Right ventricle myocardium inferior (tissue), 1 donor: ENCODE measurements at regions not wholly inside any gene's neighbourhood (a gene's known extent, or its start where the extent isn't known, plus 50 kb on each side); places are given as distances from the start of the nearest gene placed in this dataset.

Experiments
- ATAC-seq: fragments of 200-7000 bp; cut with Tn5 transposase; one replicate; pipeline ENCODE4 v1.9.1; 2020; ENCODE audit warnings: mild to moderate bottlenecking, moderate library complexity
- DNase-seq: peaks from one replicate; pipeline ENCODE4 v3.0.0; 2021; ENCODE audit errors: missing footprints
- intact Hi-C: fragments of 100-400 bp; cut with DNase I; formaldehyde crosslinking; loops from one replicate; pipeline ENCODE4 v1.11.0; 2022
- donor health status: DM: no; HTN: yes; CAD: no; lungs with severe emphysema.

- intact Hi-C loops: no loop called here
- DNase-seq (no peak), ATAC-seq (no peak)
Measured at GRCh38 chr2:45337481-45337880, 273.6 kb downstream of the SRBD1 start.

GRCh38 chr2:45334205-45334604 lies 276.9 kb downstream of the SRBD1 start:
- ATAC-seq (no peak), DNase-seq (no peak)
- intact Hi-C loops: no loop called here

GRCh38 chr2:45332567-45332966 lies 278.5 kb downstream of the SRBD1 start:
- ATAC-seq: no peak
- intact Hi-C loops: no loop called here

GRCh38 chr2:45332094-45332493 lies 279.0 kb downstream of the SRBD1 start:
- ATAC-seq: no peak
- intact Hi-C loops: no loop called here
- no peak for DNase-seq

More at GRCh38 chr2:45332567-45332966, 278.5 kb downstream of the SRBD1 start:
- no peak for DNase-seq

GRCh38 chr2:45331410-45331786 lies 279.7 kb downstream of the SRBD1 start:
- intact Hi-C loops: no loop called here
- ATAC-seq (no peak), DNase-seq (no peak)

GRCh38 chr2:45330637-45331409 lies 280.2 kb downstream of the SRBD1 start:
- ATAC-seq (no peak), DNase-seq (no peak)
- intact Hi-C loops: no loop called here

- DNase-seq: no peak
- intact Hi-C loops: no loop called here
- no peak for ATAC-seq
Measured at GRCh38 chr2:45330108-45330507, 281.0 kb downstream of the SRBD1 start.

GRCh38 chr2:45329045-45329677 lies 281.9 kb downstream of the SRBD1 start:
- DNase-seq: no peak
- no peak for ATAC-seq
- intact Hi-C loops: no loop called here

GRCh38 chr2:45328264-45328870 lies 282.7 kb downstream of the SRBD1 start:
- ATAC-seq (no peak), DNase-seq (no peak)
- intact Hi-C loops: no loop called here

GRCh38 chr2:45323344-45323743 lies 287.7 kb downstream of the SRBD1 start:
- intact Hi-C loops: no loop called here
- ATAC-seq: no peak
- no peak for DNase-seq

GRCh38 chr2:45320956-45321355 lies 290.1 kb downstream of the SRBD1 start:
- intact Hi-C loops: no loop called here
- DNase-seq (no peak), ATAC-seq (no peak)

- no peak for ATAC-seq
- intact Hi-C loops: no loop called here
Measured at GRCh38 chr2:45319683-45320455, 291.2 kb downstream of the SRBD1 start.

GRCh38 chr2:45318686-45319085 lies 292.4 kb downstream of the SRBD1 start:
- ATAC-seq (no peak), DNase-seq (no peak)
- intact Hi-C loops: no loop called here

More at GRCh38 chr2:45319683-45320455, 291.2 kb downstream of the SRBD1 start:
- DNase-seq: no peak

- intact Hi-C loops: no loop called here
- DNase-seq (no peak), ATAC-seq (no peak)
Measured at GRCh38 chr2:45316576-45317338, 294.3 kb downstream of the SRBD1 start.

GRCh38 chr2:45315861-45316260 lies 295.2 kb downstream of the SRBD1 start:
- no peak for ATAC-seq
- DNase-seq: no peak
- intact Hi-C loops: no loop called here

- DNase-seq (no peak), ATAC-seq (no peak)
- intact Hi-C loops: no loop called here
Measured at GRCh38 chr2:45312275-45312674, 298.8 kb downstream of the SRBD1 start.

GRCh38 chr2:45311559-45311958 lies 299.5 kb downstream of the SRBD1 start:
- no peak for DNase-seq
- no peak for ATAC-seq
- intact Hi-C loops: no loop called here

- ATAC-seq: no peak
- DNase-seq: no peak
- intact Hi-C loops: no loop called here
Measured at GRCh38 chr2:45307147-45307546, 297.9 kb upstream of the SIX2 start.

- no peak for ATAC-seq
- intact Hi-C loops: no loop called here
- no peak for DNase-seq
Measured at GRCh38 chr2:45305599-45305998, 296.3 kb upstream of the SIX2 start.
